T-cell (primary cell): ENCODE measurements at regions not wholly inside any gene's neighbourhood (a gene's known extent, or its start where the extent isn't known, plus 50 kb on each side); places are given as distances from the start of the nearest gene placed in this dataset.

Experiments used
- ATAC-seq, 4 experiments: fragments of 200-7000 bp in 3 of 4; fragments of 150-1000 bp in 1 of 4; cut with Tn5 transposase; replicated peaks in 1 of 4; 1 replicate in 3 of 4; 2 replicates in 1 of 4; pipeline ENCODE4 v1.10.0; 2021; ENCODE audit warnings: moderate library complexity in 3 of 4, mild to moderate bottlenecking in 2 of 4, moderate number of reproducible peaks in 1 of 4
- CTCF ChIA-PET, 2 donors: fragments of 300-600 bp; sonication (Branson Sonifier 250); formaldehyde crosslinking; loops; one replicate each; lab custom pipeline; 2022; ENCODE audit warnings: antibody characterized with exemption in 2 of 2; lab: Charles Lee
- POLR2A ChIA-PET, 2 donors: fragments of 300-600 bp; sonication (Branson Sonifier 250); formaldehyde crosslinking; loops; one replicate each; lab custom pipeline; 2022; ENCODE audit warnings: antibody characterized with exemption in 2 of 2; lab: Charles Lee
- DNase-seq, 35 experiments: peaks; one replicate each; pipeline versions ENCODE4 v3.0.0 to v3.0.0-alpha.2; 2013 to 2023
- H3K27ac ChIP-seq: one replicate; pipeline ENCODE4 v1.5.1; 2013; ENCODE audit warnings: low read length
- H3K27me3 ChIP-seq, 2 experiments: replicated peaks in 1 of 2; 1 replicate in 1 of 2; 2 replicates in 1 of 2; pipeline versions ENCODE4 v1.6.1 to v1.7.0; 2013; ENCODE audit warnings: low read length in 1 of 2, mixed read lengths in 1 of 2; ENCODE audit not compliant: control insufficient read depth in 2 of 2, insufficient read depth in 2 of 2; ENCODE audit errors: extremely low read depth in 1 of 2
- H3K36me3 ChIP-seq, 2 donors: 1 replicate in 1 of 2; 2 replicates in 1 of 2; pipeline versions ENCODE4 v1.6.1 to v1.7.0; 2013; ENCODE audit warnings: low read length in 1 of 2; ENCODE audit not compliant: control insufficient read depth in 2 of 2, insufficient read depth in 1 of 2; ENCODE audit errors: extremely low read depth in 1 of 2
- H3K4me1 ChIP-seq, 2 experiments: 1 replicate in 1 of 2; 2 replicates in 1 of 2; pipeline versions ENCODE4 v1.6.1 to v1.7.0; 2013; ENCODE audit warnings: low read length in 2 of 2, mixed read lengths in 1 of 2; ENCODE audit not compliant: insufficient read depth in 2 of 2, control insufficient read depth in 1 of 2; ENCODE audit errors: extremely low read depth in 1 of 2
- H3K4me3 ChIP-seq, 2 donors: 1 replicate in 1 of 2; 2 replicates in 1 of 2; pipeline versions ENCODE4 v1.5.1 to v1.7.0; 2013; ENCODE audit warnings: mild to moderate bottlenecking in 2 of 2, low read length in 1 of 2, moderate library complexity in 1 of 2; ENCODE audit not compliant: control insufficient read depth in 1 of 2; ENCODE audit errors: extremely low read depth in 1 of 2
- H3K9me3 ChIP-seq: 2 replicates; pipeline ENCODE4 v1.7.0; 2013
- H3K27ac Mint-ChIP-seq, 2 donors: one replicate each; pipeline ENCODE4 v1.8.0; 2020 to 2021; ENCODE audit warnings: mild to moderate bottlenecking in 2 of 2, mixed read lengths in 2 of 2
- H3K27me3 Mint-ChIP-seq, 2 donors: one replicate each; pipeline ENCODE4 v1.8.0; 2021 to 2022; ENCODE audit warnings: mixed read lengths in 2 of 2
- H3K36me3 Mint-ChIP-seq: one replicate; pipeline ENCODE4 v1.8.0; 2021; ENCODE audit warnings: mixed read lengths
- H3K4me1 Mint-ChIP-seq, 3 donors: one replicate each; pipeline ENCODE4 v1.8.0; 2020 to 2022; ENCODE audit warnings: mixed read lengths in 3 of 3, mild to moderate bottlenecking in 1 of 3
- H3K4me3 Mint-ChIP-seq, 3 donors: one replicate each; pipeline ENCODE4 v1.8.0; 2020 to 2022; ENCODE audit warnings: mild to moderate bottlenecking in 3 of 3, mixed read lengths in 3 of 3, moderate library complexity in 3 of 3
- H3K9me3 Mint-ChIP-seq, 3 donors: one replicate each; pipeline ENCODE4 v1.8.0; 2020 to 2022; ENCODE audit warnings: mixed read lengths in 3 of 3
- WGBS: methylation state at CpG from one replicate; pipeline ENCODE4 v1.1.5; 2013; ENCODE audit warnings: missing lambda C conversion rate; ENCODE audit not compliant: insufficient coverage; 5-methylcytosine and 5-hydroxymethylcytosine counted together

DNA sequence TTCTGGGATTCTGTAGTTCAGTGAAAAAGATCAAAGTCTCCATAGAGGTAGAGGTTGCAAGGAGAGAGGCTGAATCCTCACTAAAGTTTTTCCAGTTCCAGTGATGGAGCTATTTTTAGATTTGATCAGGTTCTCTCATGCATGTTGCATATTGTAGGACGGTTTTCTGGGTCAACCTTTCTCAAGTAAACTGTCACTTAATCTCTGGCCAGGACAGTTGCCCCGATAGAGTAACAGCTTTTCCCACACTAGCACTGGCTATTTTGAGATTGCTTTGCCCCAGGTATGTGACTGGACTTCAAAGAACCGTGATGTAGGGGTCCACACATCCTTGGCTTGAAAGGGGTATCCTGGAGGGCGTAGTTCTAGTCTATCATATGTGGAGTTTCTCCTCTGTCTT is 67.4 kb upstream of the EPCAM start:
- no peak overlapping the region for H3K27ac ChIP-seq
- ATAC-seq (no peak), DNase-seq (no peak)
- H3K4me3 Mint-ChIP-seq = no peak overlapping the region
- POLR2A ChIA-PET = no interaction called here
- WGBS = 80% methylated on average over 2 of the region's 4 CpGs
- peaks cover 5 to 9% of the 10 kb centered on the region in 2 experiments for H3K4me1 ChIP-seq
- CTCF ChIA-PET = no interaction called here
- no peak overlapping the region for H3K4me3 ChIP-seq
- H3K36me3 Mint-ChIP-seq = no peaks in the 10 kb centered on the region
- no peaks in the 10 kb centered on the region for H3K9me3 Mint-ChIP-seq
- H3K27me3 ChIP-seq = peaks cover 0 to 2% of the 10 kb centered on the region in 2 experiments
- H3K27me3 Mint-ChIP-seq = peaks cover 13 to 28% of the 10 kb centered on the region in 2 donors
- no peaks in the 10 kb centered on the region for H3K36me3 ChIP-seq
- H3K27ac Mint-ChIP-seq = no peak overlapping the region
- no peaks in the 10 kb centered on the region for H3K9me3 ChIP-seq
- H3K4me1 Mint-ChIP-seq = peaks cover 13 to 14% (median 14%) of the 10 kb centered on the region in 3 donors

DNA sequence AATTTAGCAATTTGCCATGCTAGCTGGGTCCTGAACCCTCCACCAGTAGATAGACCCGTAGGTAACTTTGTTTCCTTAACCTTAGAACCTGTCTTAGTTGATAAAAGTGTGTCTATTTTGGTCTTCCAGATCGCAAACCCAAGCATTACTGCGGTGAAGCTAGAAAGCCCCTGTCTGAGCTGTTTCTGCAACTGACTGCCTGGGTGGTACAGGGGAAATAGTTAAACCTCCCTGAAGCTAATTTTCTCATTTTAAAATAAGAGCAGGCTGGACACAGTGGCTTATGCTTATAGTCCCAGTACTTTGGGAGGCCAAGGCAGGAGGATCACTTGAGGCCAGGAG is 67.9 kb upstream of the EPCAM start:
- 33% methylated on average over 2 of the region's 3 CpGs for WGBS
- Mint-ChIP-seq H3K4me1 (peaks cover 13 to 14% (median 14%) of the 10 kb centered on the region in 3 donors), H3K36me3 (no peaks in the 10 kb centered on the region), H3K27ac (no peak overlapping the region), H3K9me3 (no peaks in the 10 kb centered on the region), H3K4me3 (no peak overlapping the region), H3K27me3 (peaks cover 9 to 24% of the 10 kb centered on the region in 2 donors)
- ChIA-PET POLR2A (no interaction called here), CTCF (no interaction called here)
- Histone ChIP-seq H3K27me3 (peaks cover 0 to under 1% of the 10 kb centered on the region in 2 experiments), H3K27ac (no peak overlapping the region), H3K9me3 (no peaks in the 10 kb centered on the region), H3K4me3 (no peak overlapping the region), H3K36me3 (no peaks in the 10 kb centered on the region), H3K4me1 (peaks cover 5 to 9% of the 10 kb centered on the region in 2 experiments)
- DNase-seq (no peak), ATAC-seq (no peak)

DNA sequence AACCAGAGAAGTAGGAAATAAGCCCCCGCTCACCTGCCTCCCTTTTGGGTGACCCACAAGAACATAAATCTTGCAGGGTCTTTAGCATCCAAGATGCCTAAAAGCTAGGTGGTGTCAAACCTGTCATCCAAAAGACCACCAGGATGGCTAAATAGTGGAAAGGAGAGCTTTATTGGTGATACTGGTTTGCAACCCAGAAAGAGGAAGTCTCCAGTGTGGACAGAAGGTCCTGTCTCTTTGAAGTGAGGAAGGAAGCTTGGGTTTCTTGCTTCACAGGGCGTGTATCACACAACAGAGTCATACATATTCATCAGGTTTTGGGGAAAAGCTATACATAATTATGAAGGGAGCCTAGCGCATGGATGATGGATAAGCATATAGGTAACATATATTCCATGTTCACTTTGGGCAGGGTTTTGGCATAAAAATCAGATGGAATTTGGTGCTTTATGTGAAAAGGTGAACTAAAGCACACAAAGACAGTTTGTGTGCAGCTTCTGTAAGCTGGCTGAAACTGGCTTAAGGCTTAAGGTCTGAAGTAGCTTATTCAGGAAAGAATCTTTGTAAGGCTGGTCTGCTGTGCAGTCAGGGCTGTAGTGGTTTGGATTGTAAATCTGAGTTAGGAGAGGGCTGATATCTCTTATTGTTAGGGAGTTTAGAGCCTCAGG is 68.4 kb upstream of the EPCAM start:
- Mint-ChIP-seq H3K36me3 (no peaks in the 10 kb centered on the region), H3K27me3 (peaks cover 8 to 20% of the 10 kb centered on the region in 2 donors), H3K9me3 (no peaks in the 10 kb centered on the region), H3K4me3 (no peak overlapping the region), H3K27ac (peak overlapping the region in 1 of 2 donors; percentile 29), H3K4me1 (peaks cover 13 to 14% (median 14%) of the 10 kb centered on the region in 3 donors)
- ATAC-seq (no peak), DNase-seq (peak in 1 of 35 experiments; percentile 7)
- no peaks in the 10 kb centered on the region for H3K36me3 ChIP-seq
- H3K27ac ChIP-seq = no peak overlapping the region
- no peak overlapping the region for H3K4me3 ChIP-seq
- WGBS = no CpG with 5 or more reads among the region's 3 CpGs
- ChIA-PET POLR2A (no interaction called here), CTCF (no interaction called here)
- no peaks in the 10 kb centered on the region for H3K27me3 ChIP-seq
- peaks cover 5 to 9% of the 10 kb centered on the region in 2 experiments for H3K4me1 ChIP-seq
- no peaks in the 10 kb centered on the region for H3K9me3 ChIP-seq

DNA sequence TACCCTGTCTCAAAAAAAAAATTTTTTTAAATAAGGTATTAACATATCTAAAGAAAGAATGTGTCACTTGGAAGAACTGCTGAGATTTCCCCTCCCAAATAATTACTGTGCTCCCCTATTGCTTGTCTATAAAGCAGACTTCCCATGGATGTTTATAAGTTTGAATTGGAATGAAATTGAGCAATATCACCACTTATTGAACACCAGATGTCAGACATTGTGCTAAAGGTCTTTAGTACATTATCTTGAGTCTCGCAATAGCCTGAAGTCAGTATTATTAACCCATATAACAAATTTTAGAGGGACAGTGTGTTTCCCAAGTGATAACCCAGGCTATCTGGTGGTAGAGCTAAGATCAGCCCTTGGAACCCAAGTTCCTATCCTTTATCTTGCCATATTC is 69.0 kb upstream of the EPCAM start:
- CTCF ChIA-PET = no interaction called here
- POLR2A ChIA-PET = no interaction called here

DNA sequence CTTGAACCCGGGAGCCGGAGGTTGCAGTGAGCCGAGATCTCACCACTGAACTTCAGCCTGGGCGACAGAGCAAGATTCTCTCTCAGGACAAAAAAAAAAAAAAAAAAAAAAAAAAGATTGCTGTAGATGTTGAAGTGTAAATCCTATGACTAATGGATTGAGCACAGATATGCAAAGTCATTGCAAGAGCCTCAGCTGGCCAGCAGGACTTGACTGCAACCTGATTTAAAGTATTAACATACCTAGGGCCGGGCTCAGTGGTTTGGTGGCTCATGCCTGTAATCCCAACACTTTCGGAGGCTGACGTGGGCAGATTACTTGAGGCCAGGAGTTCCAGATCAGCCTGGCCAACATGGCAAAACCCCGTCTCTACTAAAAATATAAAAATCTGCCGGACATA is 69.6 kb upstream of the EPCAM start:
- peaks cover 4 to 15% of the 10 kb centered on the region in 2 donors for H3K27me3 Mint-ChIP-seq
- POLR2A ChIA-PET = no interaction called here
- ATAC-seq = no peak

More for the DNA sequence above, 69.0 kb upstream of the EPCAM start:
- Mint-ChIP-seq H3K36me3 (no peaks in the 10 kb centered on the region), H3K4me3 (no peak overlapping the region), H3K27ac (no peak overlapping the region), H3K4me1 (peaks cover 13 to 14% (median 14%) of the 10 kb centered on the region in 3 donors), H3K9me3 (no peaks in the 10 kb centered on the region), H3K27me3 (peaks cover 7 to 17% of the 10 kb centered on the region in 2 donors)
- Histone ChIP-seq H3K9me3 (no peaks in the 10 kb centered on the region), H3K36me3 (no peaks in the 10 kb centered on the region), H3K4me3 (no peak overlapping the region), H3K27me3 (no peaks in the 10 kb centered on the region), H3K27ac (no peak overlapping the region), H3K4me1 (peaks cover 5 to 9% of the 10 kb centered on the region in 2 experiments)
- ATAC-seq = no peak
- DNase-seq = no peak
- WGBS = no CpG with 5 or more reads among the region's 1 CpG

DNA sequence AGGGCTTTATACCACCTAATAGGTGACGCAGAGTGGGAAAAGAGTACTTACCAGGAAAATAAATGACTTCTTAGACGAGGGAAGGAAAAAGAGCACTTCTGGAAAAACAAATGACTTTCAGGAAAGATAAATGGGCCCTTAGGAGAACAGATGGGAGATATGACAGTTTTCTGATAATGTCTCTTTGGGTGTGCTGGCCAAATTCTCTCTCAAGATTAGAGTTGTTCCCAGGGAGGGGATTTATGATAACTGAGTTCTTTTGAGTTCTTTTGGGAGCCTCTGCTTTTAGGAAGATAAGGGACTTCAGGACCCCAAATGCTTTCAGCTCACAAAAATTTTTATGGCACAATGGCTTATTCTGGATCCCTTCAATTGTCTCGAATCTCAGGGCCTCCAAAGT is 70.3 kb upstream of the EPCAM start:
- Mint-ChIP-seq H3K36me3 (no peaks in the 10 kb centered on the region), H3K4me3 (no peak overlapping the region), H3K4me1 (peaks cover 13 to 14% (median 14%) of the 10 kb centered on the region in 3 donors), H3K9me3 (no peaks in the 10 kb centered on the region), H3K27me3 (peaks cover 4 to 19% of the 10 kb centered on the region in 2 donors), H3K27ac (no peak overlapping the region)
- DNase-seq = no peak
- no peak for ATAC-seq
- Histone ChIP-seq H3K4me1 (peaks cover 5 to 9% of the 10 kb centered on the region in 2 experiments), H3K4me3 (no peak overlapping the region), H3K27me3 (peaks cover 0 to 5% of the 10 kb centered on the region in 2 experiments), H3K9me3 (no peaks in the 10 kb centered on the region), H3K27ac (no peak overlapping the region), H3K36me3 (no peaks in the 10 kb centered on the region)
- 94% methylated on average over 2 of the region's 3 CpGs for WGBS
- CTCF ChIA-PET = interaction anchor here in 1 of 2 donors (0.7 kb wide), 1 partner anchor 310 kb away, joined by 8 read pairs; no protein-coding TSS in a partner anchor
- POLR2A ChIA-PET = no interaction called here

More for the DNA sequence above, 69.6 kb upstream of the EPCAM start:
- DNase-seq = no peak
- Mint-ChIP-seq H3K4me1 (peaks cover 13 to 14% (median 14%) of the 10 kb centered on the region in 3 donors), H3K27ac (no peak overlapping the region), H3K4me3 (no peak overlapping the region), H3K9me3 (no peaks in the 10 kb centered on the region), H3K36me3 (no peaks in the 10 kb centered on the region)
- peaks cover 5 to 9% of the 10 kb centered on the region in 2 experiments for H3K4me1 ChIP-seq
- no peaks in the 10 kb centered on the region for H3K36me3 ChIP-seq
- H3K4me3 ChIP-seq = no peak overlapping the region
- peaks cover 0 to 3% of the 10 kb centered on the region in 2 experiments for H3K27me3 ChIP-seq
- 78% methylated on average over 5 of the region's 9 CpGs for WGBS
- no peaks in the 10 kb centered on the region for H3K9me3 ChIP-seq
- H3K27ac ChIP-seq = no peak overlapping the region
- CTCF ChIA-PET = interaction anchor here in 1 of 2 donors (0.7 kb wide), 1 partner anchor 311 kb away, joined by 8 read pairs; no protein-coding TSS in a partner anchor
